Kidney capillary endothelial cell (primary cell): ENCODE measurements at regions not wholly inside any gene's neighbourhood (a gene's known extent, or its start where the extent isn't known, plus 50 kb on each side); places are given as distances from the start of the nearest gene placed in this dataset.

Source experiments
- DNase-seq: peaks from one replicate; pipeline ENCODE4 v3.0.0-alpha.2; 2018; ENCODE audit warnings: low spot score

DNA sequence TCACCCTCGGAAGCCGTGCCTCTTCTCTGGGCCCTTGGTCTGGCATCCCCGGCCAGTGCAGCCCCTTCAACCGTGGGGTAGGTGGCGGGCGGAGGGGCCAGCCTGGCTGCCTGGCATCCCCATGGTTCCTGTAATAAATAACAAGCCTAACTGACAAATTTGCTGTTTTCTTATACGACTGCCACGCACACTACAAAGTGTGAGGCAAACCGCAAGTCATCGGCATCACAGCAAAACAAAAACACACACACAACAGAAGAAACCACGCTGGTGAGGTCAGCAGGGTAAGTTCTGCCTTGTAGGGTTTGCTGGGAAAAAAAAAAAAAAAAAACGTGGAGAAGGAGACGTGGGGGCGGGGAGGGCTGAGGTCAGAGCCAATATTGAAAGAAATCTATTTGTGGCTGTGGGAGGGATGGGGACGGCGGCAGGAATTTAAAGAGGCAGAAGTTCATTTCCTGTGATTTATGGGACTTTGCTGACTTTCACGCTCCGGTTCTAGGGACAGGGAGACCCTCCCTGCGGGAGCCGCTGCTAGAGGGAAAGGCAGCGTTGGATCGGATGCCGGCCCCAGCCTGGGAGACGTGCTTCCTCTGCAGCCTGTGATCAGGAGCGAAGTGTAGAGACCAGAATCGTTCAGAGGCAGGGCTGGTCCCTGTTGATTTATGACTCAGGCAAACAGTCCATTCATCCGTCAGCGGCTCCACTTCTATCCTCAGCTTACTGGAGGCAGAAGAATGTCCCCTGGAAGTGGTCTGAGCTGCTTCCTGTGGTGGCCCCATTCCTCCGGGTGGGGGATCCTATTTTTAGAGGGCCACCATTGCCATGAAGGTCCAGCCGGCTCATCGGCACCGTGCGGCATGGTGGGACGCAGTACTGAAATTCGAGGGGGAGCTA lies 162.8 kb downstream of the FOXL1 start:
- peak; percentile 97 for DNase-seq

GRCh38 chr16:86747761-86748160 lies 169.4 kb downstream of the FOXL1 start:
- no peak for DNase-seq

DNA sequence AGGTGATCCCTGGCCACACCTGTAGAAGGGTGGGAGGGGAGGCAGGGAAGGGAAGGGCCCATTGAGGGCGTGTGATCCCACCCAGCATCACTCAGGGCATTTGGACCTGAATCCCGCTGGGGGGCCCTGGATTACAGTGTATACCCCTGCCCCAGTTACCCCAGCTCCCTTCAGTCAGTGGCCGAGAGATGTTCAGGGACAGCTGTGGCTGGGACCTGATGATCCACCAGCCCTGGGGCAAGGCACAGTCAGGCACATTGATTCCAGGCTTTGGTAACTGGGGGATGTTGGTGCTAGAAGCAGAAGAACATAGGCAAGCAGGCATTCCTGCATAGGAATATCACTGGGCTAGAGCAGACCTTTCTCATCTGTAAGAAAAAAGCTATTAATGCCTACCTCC lies 170.3 kb downstream of the FOXL1 start:
- DNase-seq: no peak

- DNase-seq: peak; percentile 26
These were observed 173.0 kb downstream of the FOXL1 start for GRCh38 chr16:86751076-86752030.

- DNase-seq: no peak
These were observed 174.3 kb downstream of the FOXL1 start for GRCh38 chr16:86752582-86753175.

GRCh38 chr16:86753399-86753798 lies 175.1 kb downstream of the FOXL1 start:
- no peak for DNase-seq

DNA sequence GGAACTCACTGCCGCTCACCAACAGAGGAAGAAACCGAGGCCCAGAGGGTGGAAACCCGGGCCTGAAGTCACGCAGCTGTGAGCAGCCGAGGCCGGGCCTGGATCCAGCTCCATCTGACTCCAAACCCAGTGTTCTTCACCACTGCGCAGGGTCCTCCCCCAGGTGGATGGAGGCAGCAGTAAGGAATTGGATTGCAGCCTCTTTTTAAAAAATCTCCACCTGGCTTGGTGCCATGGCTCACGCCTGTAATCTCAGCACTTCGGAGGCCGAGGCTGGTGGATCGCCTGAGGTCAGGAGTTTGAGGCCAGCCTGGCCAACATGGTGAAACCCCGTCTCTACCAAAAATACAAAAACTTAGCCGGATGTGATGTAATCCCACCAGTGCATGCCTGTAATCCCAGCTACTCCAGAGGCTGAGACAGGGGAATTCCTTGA lies 177.2 kb downstream of the FOXL1 start:
- no peak for DNase-seq

GRCh38 chr16:86756882-86757703 lies 178.7 kb downstream of the FOXL1 start:
- DNase-seq: no peak

GRCh38 chr16:86757704-86758040 lies 179.3 kb downstream of the FOXL1 start:
- DNase-seq: no peak

GRCh38 chr16:86758932-86759331 lies 180.6 kb downstream of the FOXL1 start:
- no peak for DNase-seq

DNA sequence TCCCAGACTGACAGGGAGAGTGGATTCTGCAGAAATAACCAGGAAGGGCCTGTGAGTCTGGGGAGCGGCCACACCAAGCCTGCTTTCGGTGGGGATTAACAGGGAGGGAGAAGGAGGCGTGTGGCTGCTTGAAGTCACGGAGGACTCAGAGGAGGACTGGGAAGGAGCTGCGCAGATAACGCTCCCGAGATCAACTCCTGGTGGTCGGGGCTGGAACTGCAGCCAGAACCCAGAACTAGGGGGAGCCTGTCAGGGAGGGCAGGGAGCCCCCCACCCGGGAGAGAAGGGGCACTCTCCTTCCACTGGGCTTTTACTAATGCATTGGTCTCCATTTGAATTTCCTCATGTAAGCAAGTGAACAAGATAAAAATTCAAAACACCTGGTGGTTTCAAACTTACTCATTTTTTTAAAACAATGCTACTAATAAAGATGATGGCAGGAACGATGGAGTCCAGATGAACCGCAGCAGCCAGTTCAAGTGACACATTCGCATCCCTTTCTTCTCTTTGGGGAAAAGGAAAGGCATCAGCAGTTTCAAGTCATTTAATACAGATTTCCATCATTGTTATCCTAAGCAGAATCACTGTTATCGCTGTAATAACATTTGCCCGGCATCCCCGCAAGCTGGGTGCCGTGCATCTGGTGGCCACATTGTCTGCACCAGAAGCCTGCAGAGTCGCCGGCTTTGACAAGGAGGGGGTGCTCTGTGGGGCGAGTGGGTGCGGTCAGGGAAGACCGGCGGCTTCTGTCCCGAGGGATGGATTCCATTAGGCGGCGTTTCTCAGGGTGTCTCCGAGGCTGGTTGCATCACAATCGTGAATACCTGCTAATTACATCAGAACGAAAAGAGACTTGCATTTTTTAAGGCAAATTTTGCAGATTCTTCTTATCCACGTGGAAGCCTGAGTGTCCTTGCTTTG lies 183.0 kb downstream of the FOXL1 start:
- peak; percentile 33 for DNase-seq

DNA sequence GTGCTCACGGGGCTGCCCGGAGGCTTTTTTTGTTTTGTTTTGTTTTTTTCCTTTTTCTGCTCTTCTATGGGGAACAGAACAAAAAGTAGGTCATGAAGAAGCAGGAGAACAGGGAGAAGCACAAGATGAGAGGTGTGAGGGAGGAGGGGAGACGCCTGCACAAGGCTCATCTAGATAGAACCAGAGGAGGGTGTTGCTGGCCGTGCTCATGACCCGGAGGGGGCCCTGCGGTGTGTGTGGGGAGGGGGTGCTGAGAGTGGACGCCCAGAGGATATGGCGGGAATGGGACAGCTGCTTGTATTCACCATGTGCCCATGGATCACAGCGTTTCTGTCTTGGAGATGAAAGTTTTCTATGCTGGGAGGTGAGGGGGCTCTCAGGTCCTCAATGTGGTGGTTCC lies 183.7 kb downstream of the FOXL1 start:
- DNase-seq: no peak

DNA sequence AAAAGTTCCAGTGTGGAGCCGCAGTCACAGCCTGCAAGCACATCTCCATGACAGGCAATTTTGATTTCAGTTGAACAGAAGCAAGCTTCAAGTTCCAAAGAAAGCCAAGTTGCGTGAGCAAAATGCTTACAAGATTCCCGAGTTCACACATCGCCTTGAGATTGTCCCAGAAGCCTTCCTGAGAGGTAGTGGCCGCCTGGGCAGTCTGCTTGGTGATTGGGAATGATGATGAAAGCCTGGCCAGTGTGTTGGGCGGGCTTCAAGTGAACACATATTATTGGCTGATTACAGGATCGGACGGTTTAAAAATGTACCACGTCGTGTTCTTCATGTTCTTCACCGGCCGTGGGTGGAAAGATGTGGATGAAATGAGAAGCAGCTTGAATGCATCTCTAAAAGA lies 185.5 kb downstream of the FOXL1 start:
- DNase-seq: no peak

GRCh38 chr16:86764551-86764950 lies 186.2 kb downstream of the FOXL1 start:
- DNase-seq: no peak

DNA sequence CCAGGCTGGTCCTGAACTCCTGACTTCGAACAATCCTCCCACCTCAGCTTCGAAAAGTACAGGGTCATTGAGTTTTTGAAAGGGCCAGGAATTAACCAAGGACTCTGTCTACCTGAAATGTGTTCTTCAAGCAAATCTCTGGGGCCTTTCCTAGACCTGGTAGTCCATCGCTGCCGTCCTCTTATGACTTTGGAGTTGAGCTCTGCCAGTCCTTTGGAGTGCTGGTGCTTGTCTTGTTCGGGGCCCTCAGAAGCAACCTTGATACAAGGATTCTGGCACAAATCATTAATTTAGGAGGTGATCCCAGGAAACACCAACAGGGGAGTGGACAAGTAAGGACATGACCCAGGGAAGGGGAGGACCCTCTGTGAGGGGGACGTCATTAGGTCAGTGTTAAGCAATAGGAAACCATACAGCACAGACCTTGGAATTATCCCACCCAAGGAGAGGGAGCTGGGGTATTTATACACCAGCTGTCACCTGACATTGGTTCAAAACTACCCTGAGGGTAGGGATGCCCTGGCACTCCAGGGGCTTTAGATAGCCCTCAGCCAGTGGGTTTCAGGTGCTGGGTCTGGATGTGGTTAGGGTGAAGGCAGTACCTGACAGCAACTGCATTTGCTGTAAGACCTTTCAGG lies 187.2 kb downstream of the FOXL1 start:
- DNase-seq: no peak

- DNase-seq: no peak
These were observed 188.4 kb downstream of the FOXL1 start for GRCh38 chr16:86766700-86767099.

DNA sequence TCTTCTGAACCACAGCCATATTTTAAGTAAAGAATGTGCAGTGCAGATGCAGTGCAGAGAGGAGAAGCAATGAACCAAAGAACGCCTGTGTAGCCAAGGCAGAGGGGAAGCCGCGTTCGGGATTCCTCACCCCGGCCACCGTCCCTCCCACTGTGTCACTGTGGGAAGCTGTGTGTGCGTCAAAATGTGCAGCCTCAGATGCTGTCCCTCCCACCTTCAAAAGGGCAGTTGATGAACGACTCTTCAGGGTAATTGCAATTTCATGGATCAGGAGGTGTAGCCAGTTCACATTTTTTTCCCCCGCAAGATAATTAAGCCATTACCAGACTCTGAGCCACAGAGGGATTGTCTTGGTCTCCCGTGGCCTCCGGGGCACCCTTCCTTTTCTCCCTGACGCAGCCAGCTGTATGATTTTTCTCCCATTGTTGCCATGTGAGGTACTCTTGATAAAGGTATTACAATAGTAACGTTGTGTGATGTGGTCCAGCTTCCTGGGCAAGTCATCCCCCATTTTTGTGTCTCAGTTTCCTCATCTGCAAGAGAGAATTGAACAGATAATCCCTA lies 190.0 kb downstream of the FOXL1 start:
- no peak for DNase-seq

- DNase-seq: no peak
These were observed 190.7 kb downstream of the FOXL1 start for GRCh38 chr16:86768999-86769398.
